HG03135 (cell line): ENCODE measurements at regions not wholly inside any gene's neighbourhood (a gene's known extent, or its start where the extent isn't known, plus 50 kb on each side); places are given as distances from the start of the nearest gene placed in this dataset.

ENCODE experiments used
- ATAC-seq: cut with Tn5 transposase; IDR thresholded peaks from one replicate; pipeline ENCODE4 v1.9.1; 2021; ENCODE audit warnings: mild to moderate bottlenecking, moderate library complexity; ENCODE audit not compliant: unreplicated experiment

DNA sequence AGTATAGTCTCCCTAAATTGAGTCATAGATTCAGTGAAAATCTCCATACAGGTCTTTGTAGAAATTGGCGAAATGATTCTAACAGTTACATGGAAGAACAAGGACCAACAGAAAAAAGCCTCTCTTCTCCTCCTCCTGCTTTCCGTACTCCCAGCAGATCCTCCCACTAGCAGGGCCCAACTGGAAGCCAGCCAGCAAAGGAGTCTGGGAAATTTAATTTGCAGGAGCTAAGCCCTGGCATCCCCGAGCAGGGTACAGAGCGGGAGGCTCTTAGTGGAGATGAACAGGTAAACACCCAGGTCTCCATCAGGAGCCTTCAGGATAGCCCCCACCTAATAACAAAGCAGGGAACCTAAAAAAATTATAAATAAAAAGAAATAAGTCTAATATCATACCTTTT lies 1473.8 kb downstream of the TBC1D22A start:
- ATAC-seq, result no peak

DNA sequence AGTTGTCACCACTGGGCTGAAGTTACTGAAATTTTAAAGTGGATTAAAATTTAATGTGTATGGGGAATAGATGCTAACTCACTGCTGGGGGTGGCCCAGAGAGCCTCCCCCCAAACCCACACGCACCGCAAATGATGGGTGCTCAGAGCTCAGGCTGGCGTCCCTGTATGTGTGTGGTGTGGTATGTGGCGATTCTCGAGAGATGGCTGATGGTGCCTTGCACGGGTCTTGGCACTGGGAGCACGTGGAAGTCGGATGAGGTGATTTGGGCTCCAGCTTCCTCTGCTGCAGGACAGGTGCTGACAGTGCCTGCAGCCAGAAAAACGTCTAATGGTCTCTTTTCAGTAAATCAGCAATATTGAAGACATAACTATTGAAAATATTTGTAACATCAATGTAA lies 1473.3 kb downstream of the TBC1D22A start:
- no peak for ATAC-seq

DNA sequence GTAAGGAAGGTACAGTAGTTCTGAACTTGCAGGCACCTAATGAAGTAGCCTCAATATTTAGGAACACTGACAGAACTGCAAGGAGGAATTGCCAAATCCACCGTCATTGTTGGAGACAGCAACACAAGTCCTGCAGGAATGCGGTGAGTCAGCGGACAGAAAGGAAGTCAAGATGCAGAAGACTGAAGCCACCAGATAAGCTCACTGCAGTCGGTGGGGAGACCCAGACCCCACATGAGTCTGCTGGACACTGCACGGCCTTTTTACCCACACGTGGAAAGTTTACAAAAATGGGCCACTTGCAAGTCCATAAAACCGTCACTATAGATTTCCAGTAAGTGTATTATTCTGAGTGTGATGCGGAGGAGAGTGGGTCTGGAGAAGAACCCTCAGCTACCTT lies 1471.6 kb downstream of the TBC1D22A start:
- ATAC-seq, result no peak

DNA sequence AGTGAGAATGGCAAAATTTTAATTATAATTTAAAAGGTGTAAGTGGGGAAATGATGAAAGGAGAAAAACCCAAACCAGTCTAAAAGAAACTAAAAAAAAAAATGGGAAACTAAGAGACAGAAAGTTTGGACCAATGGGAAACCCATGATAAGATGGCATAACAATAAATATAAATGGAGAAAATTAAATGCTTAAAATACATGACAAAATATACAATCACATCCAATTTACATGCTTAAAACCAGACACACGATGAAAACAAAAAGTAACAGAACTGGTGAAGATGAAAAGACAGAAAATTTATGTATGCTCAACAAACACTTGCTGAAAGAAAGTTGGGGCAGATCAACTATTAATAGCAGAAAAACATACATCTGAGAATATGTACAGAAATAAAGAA lies 1471.1 kb downstream of the TBC1D22A start:
- ATAC-seq, result no peak

DNA sequence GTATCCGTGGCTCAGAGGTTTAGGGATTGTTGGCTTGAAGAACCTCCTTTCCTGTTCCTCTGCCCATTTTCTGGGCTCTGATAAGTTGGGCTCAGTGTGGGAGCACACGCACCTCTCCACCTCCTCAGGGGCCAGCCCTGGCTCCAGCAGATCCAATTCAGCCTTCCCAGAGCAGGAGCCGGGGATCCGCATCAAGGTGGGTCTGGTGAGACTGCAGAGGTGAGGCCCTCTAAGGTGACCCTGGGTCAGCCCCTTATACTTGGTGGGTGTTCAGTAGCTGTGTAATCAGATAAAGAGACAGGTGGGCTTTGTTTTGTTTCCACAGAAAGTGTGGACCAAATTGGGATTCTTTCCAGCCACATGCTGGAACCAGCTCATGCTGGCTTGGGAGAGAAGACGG lies 1466.0 kb downstream of the TBC1D22A start:
- ATAC-seq, result no peak

DNA sequence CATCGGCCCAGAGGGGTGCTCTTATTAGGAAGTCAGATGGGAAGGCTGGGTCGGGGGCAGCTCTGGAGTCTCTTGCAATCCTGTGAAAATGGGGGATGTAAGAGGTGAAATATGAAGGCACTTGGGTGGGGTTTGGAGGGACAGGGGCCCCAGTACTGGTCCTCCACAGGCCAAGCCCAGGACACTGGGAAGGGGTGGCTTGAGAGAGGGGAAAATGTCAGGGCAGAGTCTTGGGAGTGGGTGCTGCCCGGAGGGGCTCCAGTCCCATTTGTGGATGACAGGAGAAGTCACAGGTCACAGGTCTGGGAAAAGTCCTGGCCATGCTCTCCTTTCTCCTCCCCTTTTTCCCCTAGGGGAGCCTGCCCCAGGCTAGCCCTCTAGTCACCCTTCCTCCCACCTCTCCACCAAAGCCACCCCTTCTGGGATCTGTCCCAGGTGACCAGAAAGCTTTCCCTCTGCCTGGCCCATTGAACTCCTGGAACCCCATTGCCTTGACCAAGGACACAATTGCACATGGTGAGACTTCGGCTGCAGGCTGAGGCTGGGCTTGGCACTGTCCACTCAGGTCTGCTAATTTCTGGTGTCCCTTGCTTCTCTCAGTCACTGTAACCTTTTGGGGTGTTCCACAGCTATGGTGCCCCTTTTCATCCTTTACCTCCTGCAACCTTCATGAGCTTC lies 1465.0 kb downstream of the TBC1D22A start:
- ATAC-seq, result no peak

DNA sequence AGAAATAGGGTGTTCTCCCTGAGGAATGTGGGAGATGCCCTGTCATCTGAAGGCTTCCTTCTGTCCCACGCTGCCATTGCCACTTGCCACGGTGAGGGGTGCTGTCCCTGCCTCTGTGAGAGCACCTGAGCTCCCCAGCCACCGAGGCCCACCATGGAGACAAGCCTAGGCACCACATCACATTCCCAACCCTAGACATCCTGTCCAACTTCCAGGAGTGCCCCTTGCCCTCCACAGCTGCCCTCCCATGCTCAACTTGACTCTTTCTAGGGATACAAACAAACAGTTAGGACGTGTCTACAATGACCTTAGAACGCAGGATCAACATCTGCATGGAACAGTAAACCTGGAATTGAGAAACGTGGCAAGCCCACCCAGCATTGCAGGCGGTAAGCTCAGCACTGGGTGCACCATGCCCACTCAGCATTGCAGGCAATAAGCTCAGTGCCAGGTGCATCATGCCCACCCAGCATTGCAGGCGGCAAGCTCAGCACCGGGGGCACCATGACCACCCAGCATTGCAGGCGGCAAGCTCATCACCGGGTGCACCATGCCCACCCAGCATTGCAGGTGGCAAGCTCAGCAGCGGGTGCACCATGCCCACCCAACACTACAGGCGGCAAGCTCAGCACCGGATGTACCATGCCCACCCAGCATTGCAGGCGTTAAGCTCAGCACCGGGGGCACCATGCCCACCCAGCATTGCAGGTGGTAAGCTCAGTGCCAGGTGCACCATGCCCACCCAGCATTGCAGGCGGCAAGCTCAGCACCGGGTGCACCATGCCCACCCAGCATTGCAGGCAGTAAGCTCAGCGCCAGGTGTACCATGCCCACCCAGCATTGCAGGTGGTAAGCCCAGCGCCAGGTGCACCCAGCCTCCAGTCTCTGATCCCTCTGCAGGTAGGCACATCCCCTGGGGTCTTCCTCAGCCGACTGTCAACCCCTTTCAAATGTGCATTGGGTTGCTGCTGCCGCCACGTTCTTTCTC lies 1463.9 kb downstream of the TBC1D22A start:
- ATAC-seq, result no peak

DNA sequence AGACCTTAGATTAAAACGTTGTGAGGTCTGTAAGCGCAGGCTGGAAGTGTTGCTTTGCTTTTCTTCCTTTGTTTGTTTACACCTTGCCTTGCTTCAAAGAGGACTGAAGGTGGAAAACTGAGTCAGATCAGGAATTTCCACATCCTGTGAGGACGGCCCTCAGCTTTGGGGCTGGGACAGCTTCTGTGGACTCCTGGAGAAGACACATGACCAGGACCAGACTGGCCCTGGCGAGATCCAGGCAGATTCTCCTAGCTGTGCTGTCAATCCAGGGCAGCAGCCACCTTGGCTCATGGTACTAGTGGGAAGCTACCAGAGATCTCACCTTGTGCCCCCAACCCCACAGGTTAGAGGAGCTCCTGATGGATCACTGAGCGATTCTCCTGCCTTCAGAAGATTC lies 1461.9 kb downstream of the TBC1D22A start:
- no peak for ATAC-seq

DNA sequence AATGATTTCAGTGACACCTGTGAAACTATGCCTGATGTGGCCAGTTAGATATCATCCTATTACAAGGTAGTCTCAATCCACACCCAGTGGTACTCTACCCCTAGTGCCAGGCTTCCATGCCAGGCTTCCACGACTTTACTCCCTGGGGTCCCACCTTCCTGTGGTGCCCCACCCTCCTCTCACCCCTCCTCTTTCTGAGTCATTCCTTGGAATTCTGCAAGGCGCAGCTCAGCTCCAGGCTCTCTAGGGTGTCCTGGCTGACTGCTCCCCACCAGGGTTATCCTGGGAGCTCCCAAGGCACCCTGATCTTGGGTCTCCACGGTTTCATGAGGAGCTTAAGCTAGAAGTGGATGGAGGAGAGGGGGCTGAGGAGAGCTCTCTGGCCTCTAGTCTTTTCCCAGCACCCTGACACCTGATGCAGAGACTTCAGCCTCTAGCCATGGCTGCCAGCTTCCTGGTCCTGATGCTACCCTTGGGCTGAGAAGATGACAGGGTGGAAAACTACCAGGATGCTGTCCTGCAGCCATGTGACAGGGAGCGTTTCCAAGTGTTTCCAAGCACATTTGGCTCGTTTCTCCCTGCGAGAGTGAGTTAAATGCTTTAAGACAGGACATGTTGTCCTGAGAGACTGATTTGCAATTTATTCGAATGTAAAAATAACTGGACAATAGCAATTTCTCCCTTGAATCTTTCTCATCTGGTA lies 1461.2 kb downstream of the TBC1D22A start:
- ATAC-seq, result no peak

DNA sequence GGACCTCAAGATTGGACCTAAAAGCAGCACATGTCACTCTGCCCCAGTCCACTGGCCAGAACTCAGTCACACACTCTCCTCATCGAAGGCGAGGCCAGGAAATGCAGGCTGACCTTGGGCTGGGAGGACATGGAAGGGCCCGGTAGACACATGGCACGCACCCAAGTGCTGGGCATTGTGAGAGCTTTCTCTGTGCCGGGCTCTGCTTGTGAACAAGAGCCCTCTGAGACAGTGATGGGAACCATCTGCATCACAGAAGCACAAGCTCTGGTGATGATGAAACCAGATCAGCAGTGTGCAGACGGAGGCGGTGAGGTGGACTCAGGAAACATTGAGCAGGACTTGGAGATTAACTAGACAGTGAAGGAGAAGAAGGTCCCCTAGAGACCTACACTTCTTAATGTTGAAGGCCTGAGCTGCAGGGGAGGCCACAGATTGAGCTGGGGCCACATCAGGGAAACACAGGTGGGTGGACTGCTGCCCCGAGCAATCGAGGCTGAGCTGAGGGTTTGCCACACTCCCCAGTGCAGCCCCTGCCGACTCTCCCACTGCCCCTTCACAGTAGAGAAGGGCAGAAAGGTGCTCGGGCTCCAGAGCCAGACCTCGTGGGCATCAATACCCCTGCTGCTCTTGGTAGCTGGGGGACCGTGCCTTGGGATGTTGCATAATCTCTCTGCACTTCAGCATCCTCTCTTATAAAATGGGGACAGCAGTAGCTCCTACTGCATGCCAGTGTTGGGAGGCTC lies 1460.5 kb downstream of the TBC1D22A start:
- ATAC-seq, result no peak

DNA sequence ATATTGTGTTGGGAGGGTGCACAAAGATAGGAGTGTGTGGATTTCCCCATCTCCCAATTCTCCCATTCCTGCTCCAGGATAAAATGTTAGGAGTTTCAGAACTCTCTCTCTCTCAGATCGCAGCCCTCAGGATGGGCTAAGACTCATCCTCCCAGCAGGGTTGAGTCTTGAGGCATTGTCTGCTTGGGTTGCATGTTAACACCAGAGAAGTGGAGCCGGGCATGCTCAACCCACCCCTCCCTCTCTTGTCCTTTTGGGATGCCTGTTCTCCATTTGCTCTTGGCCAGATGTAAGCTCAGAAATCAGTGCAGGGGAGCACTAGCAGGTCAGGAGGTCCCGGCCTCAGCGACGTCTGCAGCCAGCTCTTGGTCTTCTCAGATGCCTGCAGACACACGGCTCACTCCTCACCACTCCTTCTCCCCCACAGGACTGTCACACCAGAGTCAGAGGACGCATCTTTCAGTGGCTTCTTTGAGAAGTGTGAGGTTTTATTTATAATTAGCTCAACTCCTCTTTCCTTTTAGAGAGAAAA lies 1456.5 kb downstream of the TBC1D22A start:
- ATAC-seq, result no peak

DNA sequence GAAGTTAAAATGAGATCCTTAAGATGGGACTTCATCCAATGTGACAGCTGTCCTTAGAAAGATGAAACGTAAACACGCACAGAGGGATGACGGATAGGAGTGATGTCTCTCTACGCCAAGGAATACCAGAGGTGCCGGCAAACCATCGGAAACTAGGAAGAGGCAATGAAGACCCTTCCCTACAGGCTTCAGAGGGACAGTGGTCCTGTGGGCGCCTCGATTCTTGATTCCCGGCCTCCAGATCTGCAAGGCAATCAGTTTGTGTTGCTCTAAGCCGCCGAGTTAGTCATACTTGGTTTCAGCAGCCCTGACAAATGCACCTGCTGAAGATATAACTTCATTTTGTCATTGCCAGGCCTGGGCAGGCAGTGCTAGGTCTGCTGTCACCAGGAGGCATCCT lies 1455.1 kb downstream of the TBC1D22A start:
- ATAC-seq, result no peak

DNA sequence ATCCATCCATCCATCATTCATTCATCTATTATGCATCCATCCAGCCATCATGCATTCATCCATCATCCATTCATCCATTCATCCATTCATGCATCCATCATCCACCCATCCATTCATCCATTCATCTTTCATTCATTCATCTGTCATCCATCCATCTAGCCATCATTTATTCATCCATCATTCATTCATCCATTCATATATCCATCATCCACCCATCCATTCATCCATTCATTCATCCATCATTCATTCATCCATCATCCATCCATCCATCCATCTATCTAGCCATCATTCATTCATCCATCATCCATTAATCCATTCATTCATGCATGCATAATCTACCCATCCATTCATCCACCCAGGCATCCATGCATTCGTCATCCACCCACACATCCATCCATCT lies 1450.3 kb downstream of the TBC1D22A start:
- no peak for ATAC-seq

DNA sequence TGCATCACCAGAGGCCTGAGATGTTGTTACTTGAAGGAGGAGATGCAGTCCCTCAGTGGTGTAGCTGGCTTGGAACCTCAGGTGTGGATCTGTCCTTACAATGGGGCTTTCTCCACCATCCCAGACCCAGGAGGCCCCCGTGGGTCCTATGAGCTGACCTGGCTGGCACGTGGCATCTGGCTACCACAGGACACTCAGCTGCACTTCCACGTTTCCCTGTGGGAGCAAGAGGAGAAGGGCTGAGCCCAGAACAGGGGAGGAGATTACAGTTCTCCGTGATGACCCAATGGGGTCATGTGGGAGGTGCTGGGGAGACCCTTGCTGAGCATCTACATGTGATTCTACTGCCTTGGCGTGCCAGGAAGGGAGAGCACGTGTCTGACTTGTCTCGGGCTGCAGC lies 1448.4 kb downstream of the TBC1D22A start:
- ATAC-seq, result no peak

DNA sequence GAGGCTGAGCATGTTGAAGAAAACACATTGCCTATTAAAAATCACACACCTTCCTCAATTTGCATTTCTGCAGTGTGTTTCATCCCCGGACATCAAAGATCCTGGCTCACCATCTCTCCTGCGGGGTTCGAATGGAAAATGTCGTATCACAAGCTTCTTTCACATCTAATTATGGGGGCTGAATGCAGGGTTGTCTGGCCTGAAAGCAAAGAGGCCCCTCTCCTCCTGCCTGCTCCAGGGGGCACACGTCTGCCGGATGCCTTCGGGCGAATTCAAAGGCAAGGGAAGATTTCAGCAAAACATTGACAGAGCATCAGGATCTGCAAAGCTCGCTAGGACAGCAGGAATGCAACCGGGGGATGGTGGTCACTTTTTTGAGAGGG lies 1447.7 kb downstream of the TBC1D22A start:
- no peak for ATAC-seq

DNA sequence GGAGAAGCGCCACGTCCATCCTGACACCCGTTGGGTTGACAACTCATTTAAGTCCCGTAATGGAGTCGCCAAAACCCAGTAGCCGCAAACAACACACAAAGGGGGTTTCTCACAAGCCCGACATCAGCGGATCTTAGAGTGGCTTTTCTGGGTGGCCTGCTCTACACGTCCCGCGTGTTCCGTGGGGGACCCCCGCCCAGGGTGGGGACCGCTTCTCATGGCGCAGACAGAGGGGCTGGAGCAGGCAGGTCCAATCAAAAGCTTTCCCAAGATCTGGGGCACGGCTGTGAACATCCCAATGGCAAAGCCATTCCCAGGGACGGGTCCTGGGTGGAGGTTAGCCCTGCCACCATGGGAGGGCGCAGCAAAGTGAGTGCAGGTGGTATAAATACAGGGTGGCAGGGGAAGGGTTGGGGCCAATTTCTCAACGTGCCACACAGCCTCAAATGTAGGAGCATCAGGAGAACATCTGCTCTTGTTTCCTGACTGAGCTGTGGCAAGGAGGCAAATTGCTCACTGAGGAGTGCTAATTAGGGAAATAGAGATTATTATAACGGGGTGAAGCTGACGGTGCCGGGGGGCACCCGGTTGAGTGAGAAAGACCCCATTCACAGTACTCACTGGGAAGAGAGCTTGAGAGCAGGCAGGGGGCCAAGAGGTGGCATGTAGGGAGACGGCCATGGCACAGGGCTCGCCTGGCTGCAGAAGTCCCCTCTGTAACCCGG lies 1447.2 kb downstream of the TBC1D22A start:
- ATAC-seq, result no peak

DNA sequence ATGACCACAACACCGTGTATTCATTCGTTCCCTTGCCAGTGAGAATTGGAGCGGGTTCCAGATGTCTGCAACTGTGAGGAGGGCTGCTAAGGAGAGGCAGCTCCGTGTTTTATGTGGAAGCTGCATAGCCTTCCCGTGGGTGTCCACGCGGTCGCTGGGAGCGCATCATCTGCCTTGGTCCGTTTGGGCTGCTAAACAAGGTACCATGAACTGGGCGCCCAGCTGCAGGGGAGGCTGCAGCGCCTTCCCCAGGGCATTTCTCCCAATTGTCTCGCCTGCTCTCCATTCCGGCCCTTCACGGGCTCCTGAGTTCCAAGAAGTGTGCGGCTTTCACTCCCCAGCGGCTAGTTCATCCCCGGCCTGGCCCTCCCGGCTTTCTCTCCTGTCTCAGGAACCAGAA lies 1446.4 kb downstream of the TBC1D22A start:
- no peak for ATAC-seq

DNA sequence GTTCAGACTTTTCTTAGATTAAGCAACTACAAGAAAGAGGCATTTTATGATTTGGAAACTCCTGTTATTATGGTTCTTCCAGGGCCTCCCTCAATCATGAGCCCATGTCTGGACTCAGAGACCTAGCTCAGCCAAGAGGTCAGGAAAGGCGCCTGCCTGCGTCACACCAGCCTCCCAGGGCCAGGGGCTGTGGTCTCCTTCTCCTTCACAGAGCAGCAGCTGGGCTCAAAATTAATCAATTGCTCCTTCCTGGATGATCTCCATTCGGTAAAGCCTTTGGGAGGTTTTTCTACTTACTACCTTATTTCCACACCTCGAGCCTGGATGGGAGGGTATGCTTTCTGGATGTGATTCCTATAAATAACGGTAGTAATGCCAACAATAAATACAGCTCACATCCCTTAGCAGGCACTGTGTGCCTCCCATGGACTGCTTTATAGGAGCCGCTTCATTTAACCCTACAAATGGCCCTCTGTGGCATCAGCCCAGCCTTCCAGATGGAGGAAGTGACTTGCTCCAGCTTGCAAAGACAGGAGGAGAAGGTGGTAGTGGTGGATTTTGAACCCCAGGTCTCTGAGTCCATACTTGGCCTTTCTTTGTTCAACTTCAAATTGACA lies 1445.6 kb downstream of the TBC1D22A start:
- no peak for ATAC-seq

DNA sequence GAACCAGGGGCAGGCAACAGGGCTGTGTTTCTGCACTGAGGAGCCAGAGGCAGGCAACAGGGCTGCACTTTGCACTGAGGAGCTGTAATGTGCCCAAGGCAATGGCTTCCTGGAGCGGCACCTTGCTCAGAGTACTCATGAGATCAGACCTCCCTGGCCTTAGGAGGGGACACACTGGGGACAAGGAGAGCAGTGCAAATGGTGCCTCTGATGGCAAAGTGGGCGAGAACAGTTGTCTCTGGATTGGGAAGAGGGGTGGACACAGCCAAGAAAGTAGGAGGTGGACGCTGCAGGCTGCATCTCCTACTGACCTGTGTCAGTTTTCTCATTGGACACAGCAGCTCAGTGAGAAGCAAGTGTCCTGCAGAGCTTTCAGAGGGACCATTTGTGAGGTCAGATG lies 1443.3 kb downstream of the TBC1D22A start:
- no peak for ATAC-seq

DNA sequence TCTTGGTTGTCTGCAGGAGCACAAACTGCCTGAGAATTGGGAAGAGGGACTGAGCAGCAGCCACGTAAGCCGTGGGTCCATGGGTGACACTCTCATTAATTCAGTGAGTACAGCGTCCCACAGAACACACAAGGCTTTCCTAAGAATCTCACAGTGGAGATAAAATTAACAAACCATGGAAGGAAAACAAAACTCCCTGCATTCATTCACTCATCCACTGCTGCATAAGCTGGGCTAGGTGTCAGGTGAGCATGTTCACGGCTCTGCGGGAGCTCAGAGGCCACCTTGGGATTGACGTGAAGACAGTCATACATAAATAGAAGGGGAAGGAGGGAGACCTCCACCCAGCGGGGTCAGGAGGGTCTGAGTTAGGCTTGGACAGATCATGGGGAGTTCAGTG lies 1442.7 kb downstream of the TBC1D22A start:
- no peak for ATAC-seq
